AG04450 (cell line): ENCODE measurements at regions not wholly inside any gene's neighbourhood (a gene's known extent, or its start where the extent isn't known, plus 50 kb on each side); places are given as distances from the start of the nearest gene placed in this dataset.

Experiments
- CTCF ChIA-PET: fragments of 300-600, 350-600 bp; formaldehyde crosslinking; extraction: SDS; loops from one replicate; lab custom pipeline; 2022; ENCODE audit warnings: antibody characterized with exemption, inconsistent platforms; lab: Charles Lee
- POLR2A ChIA-PET: fragments of 350-600 bp; formaldehyde crosslinking; extraction: SDS; loops from one replicate; lab custom pipeline; 2021; ENCODE audit warnings: antibody characterized with exemption, inconsistent platforms; lab: Yijun Ruan, JAX
- DNase-seq: peaks from one replicate; pipeline ENCODE4 v3.0.0-alpha.2; 2011; ENCODE audit warnings: low read depth, low spot score
- H3K27ac ChIP-seq: one replicate; pipeline ENCODE4 v1.5.1; 2012; ENCODE audit warnings: low read depth, low read length, control low read depth
- H3K27me3 ChIP-seq: one replicate; pipeline ENCODE4 v1.6.0; 2012; ENCODE audit warnings: low read length; ENCODE audit not compliant: control insufficient read depth, insufficient read depth
- H3K4me3 ChIP-seq: 2 replicates; pipeline ENCODE4 v1.5.1; 2011; ENCODE audit warnings: mild to moderate bottlenecking, low read depth, low read length, control low read depth
- H3K9me3 ChIP-seq: 2 replicates; pipeline ENCODE4 v1.5.1; 2012; ENCODE audit warnings: low read length; ENCODE audit not compliant: control insufficient read depth, insufficient read depth
- CTCF ChIP-seq: IDR thresholded peaks from 2 replicates; pipeline ENCODE4 v1.5.1; 2011; ENCODE audit warnings: low read depth, low read length, control low read depth, inconsistent platforms

GRCh38 chr3:187520027-187520945 lies 149.9 kb downstream of the SST start:
- Histone ChIP-seq H3K9me3 (no peaks in the 10 kb centered on the region), H3K27me3 (peaks cover 3% of the 10 kb centered on the region), H3K4me3 (no peak overlapping the region), H3K27ac (no peak overlapping the region)
- ChIA-PET CTCF (interaction anchor here (1.6 kb wide), 1 partner anchor 201 kb away, joined by 3 read pairs; no protein-coding TSS in a partner anchor), POLR2A (no interaction called here)
- TF ChIP-seq CTCF, result no peak
- DNase-seq, result no peak

- Histone ChIP-seq H3K9me3 (no peaks in the 10 kb centered on the region), H3K4me3 (no peak overlapping the region), H3K27ac (no peak overlapping the region), H3K27me3 (no peaks in the 10 kb centered on the region)
- no peak for DNase-seq
- TF ChIP-seq CTCF, result no peak
- CTCF ChIA-PET, result interaction anchor here (1.6 kb wide), 1 partner anchor 200 kb away, joined by 3 read pairs; no protein-coding TSS in a partner anchor
- POLR2A ChIA-PET, result no interaction called here
These were observed 150.7 kb downstream of the SST start for GRCh38 chr3:187519428-187519890.

DNA sequence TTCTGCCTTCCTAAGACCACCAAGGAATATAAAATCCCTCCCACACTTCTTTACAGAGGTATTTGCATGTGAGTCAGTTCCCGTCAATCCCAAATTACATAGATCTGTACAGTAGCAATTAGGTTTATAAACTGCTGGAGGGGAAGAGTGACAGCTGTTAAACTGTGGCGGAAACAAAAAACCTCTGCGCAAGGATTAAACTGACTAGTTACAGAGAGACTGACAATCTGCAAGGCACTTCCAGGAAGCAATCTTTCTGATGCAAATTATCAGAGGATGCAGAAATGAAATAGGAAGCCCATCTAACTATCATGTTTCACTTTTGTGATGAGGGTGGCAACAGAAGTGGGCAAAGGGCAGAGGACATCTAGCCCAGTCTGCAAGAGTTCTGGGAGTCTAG lies 150.4 kb downstream of the RTP4 start:
- no peak for TF ChIP-seq CTCF
- H3K27me3 ChIP-seq, result no peaks in the 10 kb centered on the region
- CTCF ChIA-PET, result interaction anchor here (1.6 kb wide), 1 partner anchor 200 kb away, joined by 3 read pairs; no protein-coding TSS in a partner anchor

DNA sequence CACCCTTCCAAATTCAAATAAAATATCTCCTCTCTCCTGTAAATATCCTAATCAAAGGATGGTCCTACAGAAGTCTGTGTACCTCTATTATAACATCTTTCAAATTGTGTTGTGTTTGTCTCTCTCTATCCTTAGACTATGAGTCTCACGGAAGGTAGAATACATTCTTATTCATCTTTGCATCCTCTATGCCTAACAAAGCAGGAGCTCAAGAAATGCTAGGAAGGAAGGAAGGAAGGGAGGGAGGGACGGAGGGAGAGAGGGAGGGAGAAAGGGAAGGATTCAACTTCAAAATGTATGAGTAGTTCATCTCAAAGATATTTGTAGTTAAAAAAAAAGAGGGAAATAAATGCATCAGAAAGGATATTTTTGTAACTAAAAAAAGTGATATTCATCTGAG lies 150.0 kb downstream of the RTP4 start:
- no peak overlapping the region for H3K4me3 ChIP-seq
- no peak for DNase-seq
- H3K27me3 ChIP-seq, result no peaks in the 10 kb centered on the region
- CTCF ChIA-PET, result no interaction called here
- H3K27ac ChIP-seq, result no peak overlapping the region
- TF ChIP-seq CTCF, result no peak
- no peaks in the 10 kb centered on the region for H3K9me3 ChIP-seq
- POLR2A ChIA-PET, result interaction anchor here (0.6 kb wide), 1 partner anchor 85 kb away, joined by 4 read pairs; no protein-coding TSS in a partner anchor

More for the DNA sequence above, 150.4 kb downstream of the RTP4 start:
- POLR2A ChIA-PET, result no interaction called here
- Histone ChIP-seq H3K9me3 (no peaks in the 10 kb centered on the region), H3K4me3 (no peak overlapping the region), H3K27ac (no peak overlapping the region)
- no peak for DNase-seq
